KMS-11 (cell line): ENCODE measurements at regions not wholly inside any gene's neighbourhood (a gene's known extent, or its start where the extent isn't known, plus 50 kb on each side); places are given as distances from the start of the nearest gene placed in this dataset.

Source experiments
- H2AFZ ChIP-seq: fragments of 200-600 bp; sonication (generic); 2 replicates; pipeline ENCODE4 v1.6.1; 2016; ENCODE audit warnings: antibody characterized with exemption, mixed run types, low read depth
- H3K27ac ChIP-seq: fragments of 200-600 bp; sonication (generic); 2 replicates; pipeline ENCODE4 v1.6.1; 2016; ENCODE audit warnings: mild to moderate bottlenecking, mixed run types
- H3K27me3 ChIP-seq: fragments of 200-600 bp; sonication (generic); 2 replicates; pipeline ENCODE4 v1.6.1; 2017; ENCODE audit warnings: mild to moderate bottlenecking, low read depth, mixed run types, moderate library complexity; ENCODE audit not compliant: insufficient read depth
- H3K36me3 ChIP-seq: fragments of 200-600 bp; sonication (generic); 2 replicates; pipeline ENCODE4 v1.6.1; 2017; ENCODE audit warnings: mild to moderate bottlenecking, mixed run types; ENCODE audit not compliant: insufficient read depth
- H3K4me1 ChIP-seq: fragments of 200-600 bp; sonication (generic); 2 replicates; pipeline ENCODE4 v1.6.1; 2016; ENCODE audit warnings: mild to moderate bottlenecking, low read depth, mixed run types; ENCODE audit not compliant: poor library complexity, severe bottlenecking
- H3K4me2 ChIP-seq: fragments of 200-600 bp; sonication (generic); 2 replicates; pipeline ENCODE4 v1.7.0; 2016; ENCODE audit warnings: mild to moderate bottlenecking, mixed run types
- H3K4me3 ChIP-seq: fragments of 200-600 bp; sonication (generic); IDR thresholded peaks from 2 replicates; pipeline ENCODE4 v1.6.1; 2017; ENCODE audit warnings: low read depth, low read length, mixed read lengths; ENCODE audit not compliant: insufficient read depth
- H3K79me2 ChIP-seq: fragments of 200-600 bp; sonication (generic); 2 replicates; pipeline ENCODE4 v1.6.1; 2016; ENCODE audit warnings: low read depth, mixed run types; ENCODE audit not compliant: insufficient read depth
- H3K9ac ChIP-seq: fragments of 200-600 bp; sonication (generic); 2 replicates; pipeline ENCODE4 v1.6.1; 2016; ENCODE audit warnings: mild to moderate bottlenecking, mixed run types
- H4K20me1 ChIP-seq: fragments of 200-600 bp; sonication (generic); 2 replicates; pipeline ENCODE4 v1.6.1; 2016; ENCODE audit warnings: mild to moderate bottlenecking, mixed run types; ENCODE audit not compliant: insufficient read depth
- TF ChIP-seq, protein P1 (sequence below): fragments of 200-600 bp; sonication (generic); conservative IDR thresholded peaks from 2 replicates; pipeline ENCODE4 v1.6.1; 2017; ENCODE audit warnings: low read depth, mild to moderate bottlenecking, antibody characterized with exemption, low read length, moderate library complexity, mixed read lengths

DNA sequence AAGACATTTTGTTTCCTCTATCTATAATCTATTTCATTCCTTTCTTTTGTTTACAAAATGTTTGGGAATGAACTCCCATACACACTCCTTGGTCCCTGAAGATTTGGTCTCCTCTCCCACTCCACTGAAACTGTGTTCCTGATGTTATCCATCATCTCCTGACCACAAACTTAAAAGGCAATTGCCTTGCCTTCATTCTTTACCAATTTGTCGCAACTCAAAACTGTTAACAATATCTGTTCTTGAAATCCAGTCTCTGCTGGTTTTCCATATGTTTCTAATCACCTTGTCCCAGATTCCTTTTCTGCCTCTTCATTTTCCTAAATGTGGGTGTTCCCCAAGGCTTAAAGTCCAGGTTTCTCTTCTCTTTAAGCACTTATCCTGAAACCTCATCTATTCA lies 262.2 kb upstream of the TTC29 start:
- Histone ChIP-seq H3K27me3 (no peaks in the 10 kb centered on the region), H3K27ac (no peak overlapping the region), H3K79me2 (no peaks in the 10 kb centered on the region), H3K4me2 (no peak overlapping the region), H2AFZ (no peak overlapping the region), H3K4me3 (no peak overlapping the region), H4K20me1 (no peaks in the 10 kb centered on the region), H3K9ac (no peak overlapping the region), H3K36me3 (no peaks in the 10 kb centered on the region), H3K4me1 (no peaks in the 10 kb centered on the region)
- TF ChIP-seq, protein P1, sequence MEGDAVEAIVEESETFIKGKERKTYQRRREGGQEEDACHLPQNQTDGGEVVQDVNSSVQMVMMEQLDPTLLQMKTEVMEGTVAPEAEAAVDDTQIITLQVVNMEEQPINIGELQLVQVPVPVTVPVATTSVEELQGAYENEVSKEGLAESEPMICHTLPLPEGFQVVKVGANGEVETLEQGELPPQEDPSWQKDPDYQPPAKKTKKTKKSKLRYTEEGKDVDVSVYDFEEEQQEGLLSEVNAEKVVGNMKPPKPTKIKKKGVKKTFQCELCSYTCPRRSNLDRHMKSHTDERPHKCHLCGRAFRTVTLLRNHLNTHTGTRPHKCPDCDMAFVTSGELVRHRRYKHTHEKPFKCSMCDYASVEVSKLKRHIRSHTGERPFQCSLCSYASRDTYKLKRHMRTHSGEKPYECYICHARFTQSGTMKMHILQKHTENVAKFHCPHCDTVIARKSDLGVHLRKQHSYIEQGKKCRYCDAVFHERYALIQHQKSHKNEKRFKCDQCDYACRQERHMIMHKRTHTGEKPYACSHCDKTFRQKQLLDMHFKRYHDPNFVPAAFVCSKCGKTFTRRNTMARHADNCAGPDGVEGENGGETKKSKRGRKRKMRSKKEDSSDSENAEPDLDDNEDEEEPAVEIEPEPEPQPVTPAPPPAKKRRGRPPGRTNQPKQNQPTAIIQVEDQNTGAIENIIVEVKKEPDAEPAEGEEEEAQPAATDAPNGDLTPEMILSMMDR, result no peak

DNA sequence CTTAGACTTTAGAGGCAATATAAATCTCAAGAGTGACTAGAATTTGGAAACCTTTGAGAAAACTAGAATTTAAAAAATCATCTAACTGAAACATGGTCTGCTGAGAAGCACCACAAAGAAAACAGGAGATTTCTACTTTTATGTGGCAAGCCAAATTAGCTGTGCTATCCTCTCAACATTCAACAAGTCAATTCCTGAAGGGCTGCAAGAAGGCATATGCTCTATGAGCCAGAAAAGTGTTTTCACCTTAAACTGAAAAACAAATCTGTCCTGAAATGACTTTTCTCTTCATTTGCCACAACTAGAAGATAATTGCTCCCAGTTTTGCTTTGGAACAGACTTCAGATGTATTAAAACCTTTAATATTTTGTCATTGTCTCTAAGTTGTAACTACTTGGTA lies 263.2 kb upstream of the EDNRA start:
- no peak overlapping the region for H2AFZ ChIP-seq
- TF ChIP-seq, protein P1, result no peak

DNA sequence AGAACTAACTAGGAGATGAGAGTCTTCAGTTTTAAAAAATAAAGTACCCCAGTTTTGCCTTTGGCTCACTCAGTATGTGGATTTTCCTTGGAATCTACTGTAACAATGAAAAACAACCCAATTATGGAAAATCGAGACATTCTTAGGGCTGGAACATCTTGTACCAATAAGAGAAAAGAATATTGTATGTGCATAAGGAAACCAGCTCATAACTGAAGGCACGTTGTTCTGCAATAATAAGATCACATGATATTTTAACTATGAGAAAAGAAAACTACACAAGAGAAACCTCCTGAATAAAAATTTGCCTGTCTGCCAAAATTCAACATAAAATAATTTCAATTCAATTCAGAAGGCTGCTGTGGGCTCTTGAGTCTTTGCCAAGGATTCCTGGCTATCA lies 261.8 kb upstream of the EDNRA start:
- no peak overlapping the region for H3K4me3 ChIP-seq
- H3K27ac ChIP-seq, result no peak overlapping the region
- H3K27me3 ChIP-seq, result no peaks in the 10 kb centered on the region
- H4K20me1 ChIP-seq, result no peaks in the 10 kb centered on the region
- no peak overlapping the region for H2AFZ ChIP-seq
- H3K9ac ChIP-seq, result no peak overlapping the region
- no peaks in the 10 kb centered on the region for H3K36me3 ChIP-seq
- no peak overlapping the region for H3K4me2 ChIP-seq
- TF ChIP-seq, protein P1, result no peak
- H3K4me1 ChIP-seq, result no peaks in the 10 kb centered on the region
- no peaks in the 10 kb centered on the region for H3K79me2 ChIP-seq

More for the DNA sequence above, 263.2 kb upstream of the EDNRA start:
- Histone ChIP-seq H3K4me2 (no peak overlapping the region), H3K36me3 (no peaks in the 10 kb centered on the region), H3K79me2 (no peaks in the 10 kb centered on the region), H3K9ac (no peak overlapping the region), H3K27ac (no peak overlapping the region), H4K20me1 (no peaks in the 10 kb centered on the region), H3K4me1 (no peaks in the 10 kb centered on the region), H3K27me3 (no peaks in the 10 kb centered on the region), H3K4me3 (no peak overlapping the region)

DNA sequence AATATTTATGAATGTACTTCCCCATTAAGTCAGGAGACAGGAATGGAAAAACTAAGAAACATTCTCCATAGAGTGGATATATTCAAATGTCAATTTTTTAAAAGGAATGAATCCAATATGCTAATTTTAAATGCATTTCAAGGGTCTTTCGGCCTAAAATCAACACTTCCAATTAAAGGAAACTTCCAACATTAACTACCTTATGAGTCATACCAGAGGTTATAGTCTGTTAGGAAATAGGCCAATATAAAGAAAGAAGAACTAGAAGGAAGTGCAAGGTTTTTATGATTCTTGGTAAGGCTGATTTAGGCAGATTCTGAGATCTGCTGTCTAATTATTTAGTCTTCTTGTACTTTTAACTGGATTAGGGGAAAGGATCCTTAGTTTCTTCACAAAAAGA lies 260.1 kb upstream of the EDNRA start:
- Histone ChIP-seq H3K27ac (no peak overlapping the region), H3K4me3 (no peak overlapping the region), H3K79me2 (no peaks in the 10 kb centered on the region), H2AFZ (no peak overlapping the region), H3K4me2 (no peak overlapping the region), H3K9ac (no peak overlapping the region), H3K4me1 (no peaks in the 10 kb centered on the region), H3K36me3 (no peaks in the 10 kb centered on the region), H3K27me3 (no peaks in the 10 kb centered on the region), H4K20me1 (no peaks in the 10 kb centered on the region)
- TF ChIP-seq, protein P1, result no peak
